Spleen (tissue), 11 donors: ENCODE measurements at regions not wholly inside any gene's neighbourhood (a gene's known extent, or its start where the extent isn't known, plus 50 kb on each side); places are given as distances from the start of the nearest gene placed in this dataset.
"Not testable (repeated sequence)": the region's sequence is repeated elsewhere in the genome, so short reads cannot be mapped to it uniquely, and the experiment has no call there.

ENCODE experiments used
- DNase-seq: peaks from one replicate; pipeline ENCODE4 v3.0.0-alpha.2; 2020
- H3K27ac ChIP-seq, 8 donors: fragments of 200-600 bp; sonication (generic) in 7 of 8; 1 replicate in 4 of 8; 2 replicates in 4 of 8; pipeline versions ENCODE4 v1.5.0 to v1.8.0; 2016 to 2021; ENCODE audit warnings: inconsistent platforms in 4 of 8, mild to moderate bottlenecking in 4 of 8, moderate library complexity in 1 of 8
- H3K27me3 ChIP-seq, 7 donors: fragments of 200-600 bp; sonication (generic) in 6 of 7; replicated peaks in 1 of 7; 1 replicate in 4 of 7; 2 replicates in 3 of 7; pipeline versions ENCODE4 v1.5.0 to v1.8.0; 2016 to 2021; ENCODE audit warnings: inconsistent platforms in 3 of 7, mild to moderate bottlenecking in 1 of 7
- H3K36me3 ChIP-seq, 6 donors: fragments of 200-600 bp; sonication (generic) in 5 of 6; 1 replicate in 4 of 6; 2 replicates in 2 of 6; pipeline versions ENCODE4 v1.5.0 to v1.8.0; 2016 to 2021; ENCODE audit warnings: inconsistent platforms in 2 of 6
- H3K4me1 ChIP-seq, 6 donors: fragments of 200-600 bp; sonication (generic) in 5 of 6; 1 replicate in 3 of 6; 2 replicates in 3 of 6; pipeline versions ENCODE4 v1.5.0 to v1.8.0; 2016 to 2021; ENCODE audit warnings: inconsistent platforms in 3 of 6
- H3K4me3 ChIP-seq, 8 donors: fragments of 200-600 bp; sonication (generic) in 7 of 8; 1 replicate in 4 of 8; 2 replicates in 4 of 8; pipeline versions ENCODE4 v1.5.0 to v1.8.0; 2016 to 2021; ENCODE audit warnings: inconsistent platforms in 4 of 8, mild to moderate bottlenecking in 4 of 8, moderate library complexity in 2 of 8
- H3K9me3 ChIP-seq, 8 donors: fragments of 200-600 bp; sonication (generic) in 7 of 8; 1 replicate in 4 of 8; 2 replicates in 4 of 8; pipeline versions ENCODE4 v1.5.0 to v1.8.0; 2016 to 2021; ENCODE audit warnings: inconsistent platforms in 4 of 8
- CTCF ChIP-seq, 11 experiments: fragments of 200-600 bp in 7 of 11; fragments of 450-650 bp in 4 of 11; sonication (generic) in 4 of 11; IDR thresholded peaks in 8 of 11; conservative IDR thresholded peaks in 3 of 11; 1 replicate in 7 of 11; 2 replicates in 4 of 11; pipeline versions ENCODE4 v1.4.0 to v1.8.0; 2016 to 2021; ENCODE audit warnings: antibody characterized with exemption in 11 of 11, inconsistent platforms in 4 of 11, mild to moderate bottlenecking in 1 of 11
- POLR2A ChIP-seq, 3 donors: fragments of 450-650 bp; IDR thresholded peaks; one replicate each; pipeline ENCODE4 v1.5.1; 2017; ENCODE audit warnings: antibody characterized with exemption in 3 of 3, mild to moderate bottlenecking in 1 of 3
- POLR2AphosphoS5 ChIP-seq, 3 donors: sonication (generic); formaldehyde crosslinking; IDR thresholded peaks; one replicate each; pipeline ENCODE4 v1.5.1; 2017; ENCODE audit warnings: antibody characterized with exemption in 3 of 3
- WGBS, 5 donors: extraction: QIAGEN DNeasy Blood & Tissue Kit in 3 of 5; methylation state at CpG; one replicate each; pipeline versions ENCODE4 v1.1.5 to v1.1.7; 2013 to 2018; 5-methylcytosine and 5-hydroxymethylcytosine counted together
- intact Hi-C: fragments of 100-400 bp; cut with DNase I; formaldehyde crosslinking; loops from one replicate; pipeline ENCODE4 v1.15.0; 2023; ENCODE audit warnings: low total_unique reads
- donor health status: healthy with polysubstance abuse.
- donor health status: DM: no; HTN: no; CAD: no; lungs with moderate emphysema.
- donor health status: DM: no; HTN: no; CAD: no.
- donor health status: Bipolar disorder and iron deficiency.
- donor health status: healthy.
- donor health status: DM: no; HTN: no; CAD: no.
- donor health status: DM: yes; HTN: yes; CAD: no.

- no peaks in the 10 kb centered on the region for H3K4me1 ChIP-seq
- no peak for TF ChIP-seq CTCF (IDR thresholded peaks at IDR 0.05 in 8 of 11, conservative IDR thresholded peaks at IDR 0.05 in 3 of 11)
- TF ChIP-seq POLR2A (IDR thresholded peaks at IDR 0.05), result no peak
- TF ChIP-seq POLR2AphosphoS5 (IDR thresholded peaks at IDR 0.05), result no peak
- intact Hi-C loops, result no loop called here
- WGBS, 5 donors, result 25 to 47% (median 30%) methylated on average over 3 of the region's 3 CpGs
- no peaks in the 10 kb centered on the region for H3K9me3 ChIP-seq
- H3K36me3 ChIP-seq, result no peaks in the 10 kb centered on the region
- no peaks in the 10 kb centered on the region for H3K27me3 ChIP-seq
- no peak overlapping the region for H3K4me3 ChIP-seq
- no peak overlapping the region for H3K27ac ChIP-seq
- DNase-seq, result no peak
Observed at GRCh38 chr18:4704781-4705180, 249.7 kb upstream of the DLGAP1 start.

- WGBS, 5 donors, result 88 to 92% (median 89%) methylated on average over 17 of the region's 17 CpGs
- no peak for TF ChIP-seq CTCF (IDR thresholded peaks at IDR 0.05 in 8 of 11, conservative IDR thresholded peaks at IDR 0.05 in 3 of 11)
- no peak for TF ChIP-seq POLR2AphosphoS5 (IDR thresholded peaks at IDR 0.05)
- no peak for TF ChIP-seq POLR2A (IDR thresholded peaks at IDR 0.05)
- H3K4me1 ChIP-seq, result no peaks in the 10 kb centered on the region
- H3K27ac ChIP-seq, result no peak overlapping the region
- H3K4me3 ChIP-seq, result no peak overlapping the region
- H3K27me3 ChIP-seq, result no peaks in the 10 kb centered on the region
- intact Hi-C loops, result no loop called here
- H3K36me3 ChIP-seq, result no peaks in the 10 kb centered on the region
- no peak for DNase-seq
- H3K9me3 ChIP-seq, result peaks cover 0 to 94% (median 36%) of the 10 kb centered on the region in 8 donors
Observed at GRCh38 chr18:4691836-4692235, 236.7 kb upstream of the DLGAP1 start.

GRCh38 chr18:4678685-4679084, 223.6 kb upstream of the DLGAP1 start:
- H3K9me3 ChIP-seq, result peaks cover 0 to 54% (median 16%) of the 10 kb centered on the region in 8 donors
- H3K4me1 ChIP-seq, H3K36me3 ChIP-seq, intact Hi-C loops, H3K27me3 ChIP-seq, H3K27ac ChIP-seq, DNase-seq, H3K4me3 ChIP-seq: not testable (repeated sequence)
- 86 to 87% (median 86%) methylated on average over 5 of the region's 5 CpGs for WGBS, 5 donors

GRCh38 chr18:4677006-4677405, 221.9 kb upstream of the DLGAP1 start:
- Histone ChIP-seq H3K36me3 (no peaks in the 10 kb centered on the region), H3K27me3 (no peaks in the 10 kb centered on the region), H3K27ac (no peak overlapping the region), H3K9me3 (peaks cover 0 to 47% (median 17%) of the 10 kb centered on the region in 8 donors), H3K4me3 (no peak overlapping the region), H3K4me1 (no peaks in the 10 kb centered on the region)
- DNase-seq, result no peak
- WGBS, 5 donors, result 64 to 71% (median 65%) methylated on average over 3 of the region's 3 CpGs
- no peak for TF ChIP-seq POLR2A (IDR thresholded peaks at IDR 0.05)
- no peak for TF ChIP-seq CTCF (IDR thresholded peaks at IDR 0.05 in 8 of 11, conservative IDR thresholded peaks at IDR 0.05 in 3 of 11)
- intact Hi-C loops, result no loop called here

GRCh38 chr18:4672162-4672561, 217.1 kb upstream of the DLGAP1 start:
- no peaks in the 10 kb centered on the region for H3K27me3 ChIP-seq
- no peak overlapping the region for H3K27ac ChIP-seq
- no peaks in the 10 kb centered on the region for H3K36me3 ChIP-seq
- TF ChIP-seq POLR2A (IDR thresholded peaks at IDR 0.05) (no peak), POLR2AphosphoS5 (IDR thresholded peaks at IDR 0.05) (no peak), CTCF (IDR thresholded peaks at IDR 0.05 in 8 of 11, conservative IDR thresholded peaks at IDR 0.05 in 3 of 11) (no peak)
- no peak for DNase-seq
- peaks cover 4 to 61% (median 50%) of the 10 kb centered on the region in 8 donors for H3K9me3 ChIP-seq
- no peak overlapping the region for H3K4me3 ChIP-seq
- 74 to 83% (median 80%) methylated on average over 6 of the region's 6 CpGs for WGBS, 5 donors
- intact Hi-C loops, result no loop called here
- H3K4me1 ChIP-seq, result no peaks in the 10 kb centered on the region
